ENCODE measurements at regions not wholly inside any gene's neighbourhood (a gene's known extent, or its start where the extent isn't known, plus 50 kb on each side); places are given as distances from the start of the nearest gene placed in this dataset.

GRCh38 chr4:137994853-137995252 is 247.3 kb downstream of the SLC7A11 start:
- no peak overlapping the region for H3K4me3 ChIP-seq (ENCODE audit: low read depth, low read length)
- TF ChIP-seq, protein P1, sequence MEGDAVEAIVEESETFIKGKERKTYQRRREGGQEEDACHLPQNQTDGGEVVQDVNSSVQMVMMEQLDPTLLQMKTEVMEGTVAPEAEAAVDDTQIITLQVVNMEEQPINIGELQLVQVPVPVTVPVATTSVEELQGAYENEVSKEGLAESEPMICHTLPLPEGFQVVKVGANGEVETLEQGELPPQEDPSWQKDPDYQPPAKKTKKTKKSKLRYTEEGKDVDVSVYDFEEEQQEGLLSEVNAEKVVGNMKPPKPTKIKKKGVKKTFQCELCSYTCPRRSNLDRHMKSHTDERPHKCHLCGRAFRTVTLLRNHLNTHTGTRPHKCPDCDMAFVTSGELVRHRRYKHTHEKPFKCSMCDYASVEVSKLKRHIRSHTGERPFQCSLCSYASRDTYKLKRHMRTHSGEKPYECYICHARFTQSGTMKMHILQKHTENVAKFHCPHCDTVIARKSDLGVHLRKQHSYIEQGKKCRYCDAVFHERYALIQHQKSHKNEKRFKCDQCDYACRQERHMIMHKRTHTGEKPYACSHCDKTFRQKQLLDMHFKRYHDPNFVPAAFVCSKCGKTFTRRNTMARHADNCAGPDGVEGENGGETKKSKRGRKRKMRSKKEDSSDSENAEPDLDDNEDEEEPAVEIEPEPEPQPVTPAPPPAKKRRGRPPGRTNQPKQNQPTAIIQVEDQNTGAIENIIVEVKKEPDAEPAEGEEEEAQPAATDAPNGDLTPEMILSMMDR (IDR thresholded peaks at IDR 0.05; ENCODE audit: insufficient read depth, low read depth, low read length) = no peak
- no peak for DNase-seq (ENCODE audit: low read depth)

- TF ChIP-seq, protein P1 (IDR thresholded peaks at IDR 0.05; ENCODE audit: insufficient read depth, low read depth, low read length) = no peak
- DNase-seq (ENCODE audit: low read depth) = no peak
- no peak overlapping the region for H3K4me3 ChIP-seq (ENCODE audit: low read depth, low read length)
Measured at GRCh38 chr4:137993232-137993631, 248.9 kb downstream of the SLC7A11 start.

- peak; percentile 30 for DNase-seq (ENCODE audit: low read depth)
- no peak overlapping the region for H3K4me3 ChIP-seq (ENCODE audit: low read depth, low read length)
- TF ChIP-seq, protein P1 (IDR thresholded peaks at IDR 0.05; ENCODE audit: insufficient read depth, low read depth, low read length) = peak; percentile 31
Measured at GRCh38 chr4:137981277-137981676, 260.9 kb downstream of the SLC7A11 start.

DNA sequence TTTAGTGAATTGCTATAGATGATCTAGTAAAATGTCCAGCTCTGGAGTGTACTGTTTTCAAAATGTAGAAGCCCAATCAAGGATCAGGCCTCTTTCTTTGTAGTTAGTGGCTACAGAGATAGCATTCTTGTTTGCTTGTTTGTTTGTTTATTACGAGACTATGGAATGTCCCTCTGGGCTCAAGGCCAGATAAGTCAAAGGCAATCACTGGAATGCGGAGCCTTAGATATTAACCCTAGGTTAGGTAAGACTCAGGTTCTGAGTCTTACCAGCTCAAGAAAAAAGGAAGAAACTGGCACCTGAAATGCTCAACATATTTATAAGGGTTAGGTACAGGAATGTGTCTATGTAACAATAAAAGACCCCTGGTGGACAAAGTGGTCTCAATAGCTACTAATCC is 261.5 kb downstream of the SLC7A11 start:
- DNase-seq (ENCODE audit: low read depth) = no peak
- no peak overlapping the region for H3K4me3 ChIP-seq (ENCODE audit: low read depth, low read length)
- TF ChIP-seq, protein P1 (IDR thresholded peaks at IDR 0.05; ENCODE audit: insufficient read depth, low read depth, low read length) = no peak

DNA sequence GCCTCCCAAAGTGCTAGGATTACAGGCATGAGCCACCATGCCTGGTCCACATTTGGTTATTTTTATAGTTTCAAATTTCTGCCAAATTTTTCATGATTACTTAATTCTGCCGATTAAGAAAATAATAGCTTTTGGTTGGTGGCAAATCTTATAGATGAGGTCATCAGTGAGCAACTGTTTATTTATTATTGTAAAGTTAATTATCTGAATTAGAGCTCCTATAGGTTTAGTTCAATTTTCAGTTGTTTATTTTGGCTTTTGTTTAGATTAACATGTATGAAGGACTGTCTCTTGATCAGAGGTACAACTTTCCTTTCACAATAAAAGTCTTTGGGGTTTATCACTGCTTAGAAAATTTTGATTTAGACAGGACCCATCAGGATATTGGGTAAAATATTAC is 262.2 kb downstream of the SLC7A11 start:
- TF ChIP-seq, protein P1 (IDR thresholded peaks at IDR 0.05; ENCODE audit: insufficient read depth, low read depth, low read length) = no peak
- no peak overlapping the region for H3K4me3 ChIP-seq (ENCODE audit: low read depth, low read length)
- no peak for DNase-seq (ENCODE audit: low read depth)

DNA sequence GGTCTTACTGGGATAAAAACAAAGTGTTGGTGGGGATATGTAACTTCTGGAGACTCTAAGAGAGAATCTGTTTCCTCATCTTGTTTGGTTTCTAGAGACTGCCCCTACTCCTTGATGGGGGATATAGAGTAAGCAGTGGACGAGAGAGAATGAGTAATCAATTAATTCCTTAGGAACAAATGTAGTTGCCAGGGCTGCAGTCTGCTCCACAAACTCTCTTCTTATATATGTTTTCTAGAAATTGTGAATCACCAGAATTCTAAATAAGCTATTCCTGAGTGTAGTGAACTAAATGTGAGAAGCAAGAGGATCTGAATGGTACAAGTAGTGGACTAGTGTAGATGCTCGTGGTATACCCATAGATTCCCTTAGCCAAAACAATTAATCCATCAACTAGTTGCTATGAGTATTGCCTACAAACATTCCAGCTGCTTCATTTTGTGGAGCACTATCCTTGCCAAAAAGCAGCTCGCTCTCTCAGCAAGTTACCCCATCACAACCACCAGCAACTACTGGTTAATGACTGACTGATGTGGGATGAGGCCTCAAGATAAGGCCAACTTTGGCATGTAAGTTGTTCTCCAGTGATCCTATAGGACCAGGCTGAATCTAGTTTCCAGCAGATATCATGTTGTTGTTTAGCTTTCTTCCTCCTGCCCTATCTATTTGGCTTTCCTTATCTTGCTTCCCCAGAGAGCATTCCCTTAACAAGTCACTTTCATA is 273.0 kb downstream of the SLC7A11 start:
- DNase-seq (ENCODE audit: low read depth) = no peak

More for the DNA sequence above, 273.0 kb downstream of the SLC7A11 start:
- TF ChIP-seq, protein P1 (IDR thresholded peaks at IDR 0.05; ENCODE audit: insufficient read depth, low read depth, low read length) = no peak
- H3K4me3 ChIP-seq (ENCODE audit: low read depth, low read length) = no peak overlapping the region

Measured in fibroblast of villous mesenchyme (primary cell).